GM21717 (cell line): ENCODE measurements at regions not wholly inside any gene's neighbourhood (a gene's known extent, or its start where the extent isn't known, plus 50 kb on each side); places are given as distances from the start of the nearest gene placed in this dataset.
"Not testable (repeated sequence)": the region's sequence is repeated elsewhere in the genome, so short reads cannot be mapped to it uniquely, and the experiment has no call there.

Source experiments
- ATAC-seq: cut with Tn5 transposase; IDR thresholded peaks from one replicate; pipeline ENCODE4 v1.9.1; 2021; ENCODE audit warnings: mild to moderate bottlenecking, moderate library complexity; ENCODE audit not compliant: unreplicated experiment

- ATAC-seq = no peak
Measured at GRCh38 chr1:60826320-60827094, 255.9 kb upstream of the NFIA start.

- ATAC-seq = no peak
Measured at GRCh38 chr1:60825593-60825992, 256.8 kb upstream of the NFIA start.

GRCh38 chr1:60823151-60823550 is 259.2 kb upstream of the NFIA start:
- no peak for ATAC-seq

GRCh38 chr1:60822252-60822651 is 260.1 kb upstream of the NFIA start:
- no peak for ATAC-seq

- ATAC-seq = no peak
Measured at GRCh38 chr1:60821156-60821555, 261.2 kb upstream of the NFIA start.

GRCh38 chr1:60818969-60819701 is 263.2 kb upstream of the NFIA start:
- ATAC-seq = no peak

GRCh38 chr1:60813071-60813470 is 269.3 kb upstream of the NFIA start:
- ATAC-seq = no peak

GRCh38 chr1:60809204-60809980 is 273.0 kb upstream of the NFIA start:
- no peak for ATAC-seq

- no peak for ATAC-seq
Measured at GRCh38 chr1:60808676-60809075, 273.7 kb upstream of the NFIA start.

GRCh38 chr1:60802884-60803283 is 279.5 kb upstream of the NFIA start:
- no peak for ATAC-seq

GRCh38 chr1:60797351-60797750 is 285.0 kb upstream of the NFIA start:
- ATAC-seq = no peak

- no peak for ATAC-seq
Measured at GRCh38 chr1:60791226-60791625, 291.1 kb upstream of the NFIA start.

GRCh38 chr1:60773099-60773498 is 309.3 kb upstream of the NFIA start:
- ATAC-seq = not testable (repeated sequence)

GRCh38 chr1:60769082-60769481 is 313.3 kb upstream of the NFIA start:
- no peak for ATAC-seq

GRCh38 chr1:60765204-60765603 is 317.2 kb upstream of the NFIA start:
- ATAC-seq = no peak

- ATAC-seq = no peak
Measured at GRCh38 chr1:60764489-60764888, 317.9 kb upstream of the NFIA start.

- ATAC-seq = no peak
Measured at GRCh38 chr1:60763741-60764140, 318.6 kb upstream of the NFIA start.

GRCh38 chr1:60762911-60763310 is 319.4 kb upstream of the NFIA start:
- no peak for ATAC-seq

- ATAC-seq = no peak
Measured at GRCh38 chr1:60762176-60762575, 320.2 kb upstream of the NFIA start.

- no peak for ATAC-seq
Measured at GRCh38 chr1:60759291-60759690, 323.1 kb upstream of the NFIA start.

- no peak for ATAC-seq
Measured at GRCh38 chr1:60757485-60757884, 324.9 kb upstream of the NFIA start.
